Activated CD4-positive, alpha-beta T cell treated with anti-CD3 and anti-CD28 coated beads, Interleukin-2, Interleukin-6, amounts not matched to agents 100 ng/mL and 50 ng/mL, durations not matched to agents 16 hours and 8 hours (primary cell): ENCODE measurements at regions not wholly inside any gene's neighbourhood (a gene's known extent, or its start where the extent isn't known, plus 50 kb on each side); places are given as distances from the start of the nearest gene placed in this dataset.

Experiments used
- DNase-seq: peaks from one replicate; pipeline ENCODE4 v3.0.0-alpha.2; 2020

DNA sequence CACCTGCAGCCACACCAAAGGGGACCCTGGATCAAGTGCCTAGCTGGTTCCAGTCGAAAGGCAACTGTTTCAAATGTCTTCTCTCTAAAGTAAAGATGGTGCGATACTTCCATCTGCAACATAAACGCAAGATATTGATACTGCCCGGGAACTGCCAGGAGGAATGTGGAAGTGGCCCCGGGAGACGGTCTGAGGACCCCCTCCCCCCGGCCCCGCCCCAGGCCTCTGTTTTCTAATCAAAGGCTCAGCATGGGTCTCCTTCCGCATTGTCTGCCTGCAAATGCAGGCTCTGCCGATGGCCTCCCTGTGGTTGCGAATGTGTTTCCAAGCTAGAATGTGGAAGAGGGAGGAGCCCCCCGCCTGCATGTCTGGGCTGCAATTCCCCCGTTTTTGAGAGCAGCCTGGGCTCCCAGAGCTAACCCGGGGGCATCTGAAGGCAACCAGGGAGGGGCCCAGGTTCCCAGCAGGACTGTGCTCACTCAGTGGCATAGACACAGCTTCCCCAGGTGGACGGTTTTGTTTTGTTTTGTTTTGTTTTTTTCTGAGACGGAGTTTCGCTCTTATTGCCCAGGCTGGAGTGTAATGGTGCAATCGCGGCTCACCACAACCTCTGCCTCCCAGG lies 223.9 kb upstream of the PPP2R2D start:
- no peak for DNase-seq

- no peak for DNase-seq
These were observed 223.1 kb upstream of the PPP2R2D start for GRCh38 chr10:131677671-131678070.

- DNase-seq = no peak
These were observed 222.6 kb upstream of the PPP2R2D start for GRCh38 chr10:131678171-131678570.

- DNase-seq = no peak
These were observed 222.2 kb upstream of the PPP2R2D start for GRCh38 chr10:131678613-131679012.

GRCh38 chr10:131679926-131680325 lies 220.9 kb upstream of the PPP2R2D start:
- DNase-seq = no peak

DNA sequence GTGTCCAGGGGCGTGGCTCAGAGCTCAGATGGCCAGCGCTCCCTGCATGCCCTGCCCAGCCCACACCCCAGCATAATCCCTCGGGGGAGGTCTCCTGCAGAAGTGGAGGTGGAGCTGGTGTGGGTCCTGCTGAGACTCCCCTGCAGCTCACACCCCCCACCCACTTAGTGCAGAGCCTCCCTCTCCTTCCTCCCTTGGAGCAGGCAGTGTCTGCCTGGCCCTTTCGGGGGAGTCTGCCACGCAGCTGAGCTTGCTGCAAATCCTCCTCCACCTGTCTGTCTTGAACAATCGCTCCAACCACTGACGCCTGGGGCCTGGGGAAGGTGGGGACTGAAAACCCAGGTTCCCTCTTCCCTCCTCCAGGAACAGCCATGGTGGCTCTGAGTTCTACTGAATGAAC lies 219.7 kb upstream of the PPP2R2D start:
- no peak for DNase-seq

DNA sequence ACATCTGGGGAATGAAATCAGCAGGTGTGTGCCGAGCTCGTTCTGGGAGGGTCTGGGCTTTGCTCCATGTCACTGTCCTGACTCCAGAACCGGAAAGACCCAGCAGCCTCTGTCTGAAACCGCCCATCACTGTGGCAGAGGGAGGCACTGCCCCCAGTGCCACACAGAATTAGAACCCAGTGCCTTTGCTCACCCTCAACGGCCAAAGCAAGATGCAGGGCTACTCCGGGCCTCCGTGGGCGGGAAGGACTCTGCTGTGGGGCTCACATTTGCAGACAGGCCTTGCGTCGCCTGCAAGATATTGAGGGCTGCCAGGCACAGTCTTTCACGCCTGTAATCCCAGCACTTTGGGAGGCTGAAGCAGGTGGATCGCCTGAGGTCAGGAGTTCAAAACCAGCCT lies 219.2 kb upstream of the PPP2R2D start:
- no peak for DNase-seq

GRCh38 chr10:131682271-131682962 lies 218.4 kb upstream of the PPP2R2D start:
- no peak for DNase-seq

- DNase-seq = no peak
These were observed 217.4 kb upstream of the PPP2R2D start for GRCh38 chr10:131683281-131683861.

GRCh38 chr10:131683941-131684340 lies 216.9 kb upstream of the PPP2R2D start:
- no peak for DNase-seq

GRCh38 chr10:131685007-131685406 lies 215.8 kb upstream of the PPP2R2D start:
- no peak for DNase-seq

GRCh38 chr10:131685576-131685975 lies 215.2 kb upstream of the PPP2R2D start:
- no peak for DNase-seq

DNA sequence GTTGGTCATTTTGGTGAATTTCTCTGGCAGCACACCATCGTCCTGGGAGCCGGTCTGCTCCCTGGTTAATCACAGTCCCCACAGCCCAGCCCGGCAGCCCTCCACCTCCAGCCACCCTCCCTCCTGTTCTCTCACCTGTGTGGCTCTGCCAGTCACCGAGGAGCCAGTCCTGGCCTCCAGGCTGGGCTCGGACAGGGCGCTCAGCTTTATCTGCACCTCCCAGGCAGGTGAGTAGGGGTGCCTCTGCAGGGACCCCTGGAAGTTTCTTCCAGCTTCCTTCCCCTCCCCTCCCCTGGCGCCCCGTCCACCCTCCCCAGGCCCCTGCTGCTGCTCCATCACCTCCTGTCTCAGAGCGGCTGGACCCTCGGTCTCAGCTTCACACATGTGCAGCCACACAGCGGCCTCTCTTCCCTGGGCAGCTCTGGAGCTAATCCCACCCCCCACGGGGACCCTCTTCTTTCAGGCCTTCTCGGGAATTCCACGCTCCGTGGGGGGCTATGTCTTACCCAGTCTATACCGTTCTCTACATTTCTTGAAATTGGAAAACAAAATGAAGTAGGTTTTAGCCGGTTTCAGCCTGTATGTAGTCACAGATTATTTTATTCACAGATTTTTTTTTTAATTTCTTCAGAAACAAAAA lies 213.9 kb upstream of the PPP2R2D start:
- DNase-seq = no peak

- no peak for DNase-seq
These were observed 212.5 kb upstream of the PPP2R2D start for GRCh38 chr10:131688304-131688703.

- DNase-seq = no peak
These were observed 211.8 kb upstream of the PPP2R2D start for GRCh38 chr10:131689016-131689415.

GRCh38 chr10:131689486-131689885 lies 211.3 kb upstream of the PPP2R2D start:
- DNase-seq = no peak

DNA sequence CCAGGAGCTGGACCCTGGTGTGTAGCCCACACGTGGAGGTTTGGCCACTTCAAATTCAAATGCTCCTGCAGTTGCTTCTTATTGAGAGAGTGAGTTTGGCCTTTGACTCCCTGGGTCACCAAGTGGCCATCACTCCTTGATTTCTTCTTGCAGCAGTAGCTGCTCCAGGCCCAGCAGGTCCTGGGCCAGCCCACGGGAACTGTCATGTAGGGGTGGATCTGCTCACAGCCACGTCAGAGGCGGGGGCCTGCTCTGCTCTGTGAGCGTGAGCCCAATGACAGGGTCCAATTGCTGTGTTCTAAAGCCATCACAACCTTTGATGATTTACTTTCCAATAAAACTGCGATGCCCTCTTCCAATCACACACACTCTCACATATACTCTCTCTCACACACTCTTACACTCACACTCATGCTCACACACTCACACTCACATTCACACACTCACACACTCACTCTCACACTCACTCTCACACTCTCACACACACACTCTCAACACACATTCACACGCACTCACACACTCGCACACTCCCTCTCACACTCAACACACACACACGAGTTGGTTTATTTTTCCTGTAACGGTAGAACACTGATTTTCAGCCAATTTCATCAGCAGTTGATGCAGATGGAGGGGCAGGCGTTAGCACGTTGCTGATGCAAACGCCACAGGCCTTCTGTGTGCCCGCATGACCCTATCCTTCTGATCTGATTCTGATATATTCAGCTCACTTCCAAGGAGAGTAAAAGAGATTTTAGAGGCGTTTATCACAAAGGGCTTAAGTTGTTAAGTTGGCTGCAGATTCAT lies 210.7 kb upstream of the PPP2R2D start:
- DNase-seq = no peak

- no peak for DNase-seq
These were observed 210.0 kb upstream of the PPP2R2D start for GRCh38 chr10:131690805-131691239.

GRCh38 chr10:131691481-131692090 lies 209.2 kb upstream of the PPP2R2D start:
- no peak for DNase-seq

DNA sequence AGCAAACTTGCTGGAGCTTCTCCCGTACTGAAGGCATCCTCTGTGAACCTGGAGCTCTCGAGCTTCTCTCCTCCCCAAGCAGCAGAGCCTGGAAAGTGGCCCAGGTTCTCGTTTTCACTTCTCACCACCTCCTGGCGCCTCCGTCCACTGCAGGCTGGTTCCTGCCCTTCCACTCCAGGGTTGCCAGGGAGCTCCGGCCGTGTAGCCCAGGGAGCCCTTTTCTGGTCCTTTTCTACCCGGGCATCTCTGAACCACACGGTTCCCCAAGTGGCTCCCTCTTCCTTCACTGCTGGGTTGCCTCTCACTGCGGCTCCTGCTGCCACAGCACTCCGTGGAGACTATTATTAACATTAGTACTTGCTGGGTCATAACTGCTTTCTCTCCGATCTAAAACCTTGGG lies 208.6 kb upstream of the PPP2R2D start:
- DNase-seq = no peak

DNA sequence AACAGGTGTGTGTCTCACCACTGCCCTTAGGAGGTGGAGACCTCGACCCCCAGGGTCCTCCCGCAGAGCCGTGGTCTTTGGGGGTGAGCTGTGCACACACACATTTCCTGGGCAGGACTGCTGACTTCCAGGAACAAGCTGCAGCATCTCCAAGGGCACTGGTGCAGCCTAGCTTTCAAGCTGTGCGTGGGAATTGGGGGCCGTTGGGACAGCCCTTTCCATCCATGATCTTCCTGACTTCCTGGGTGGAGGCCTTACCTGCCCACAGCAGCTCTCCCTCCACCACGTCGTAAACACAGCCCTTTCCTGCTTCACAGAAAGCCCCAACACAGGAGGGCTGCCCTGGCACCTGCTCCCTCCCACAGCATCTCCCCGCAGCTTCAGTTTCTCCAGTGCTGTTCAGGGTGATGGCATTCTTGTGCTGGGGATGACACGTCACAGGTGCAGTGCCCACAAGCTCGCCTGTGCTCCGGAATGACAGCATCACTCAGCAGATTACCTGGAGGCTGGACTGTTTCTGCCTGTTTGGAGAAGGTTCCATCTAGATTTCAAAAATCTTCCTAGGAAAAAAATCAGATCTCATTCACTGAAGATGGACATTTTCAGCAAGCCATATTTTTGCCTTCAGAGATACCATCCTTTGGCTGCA lies 208.0 kb upstream of the PPP2R2D start:
- no peak for DNase-seq

GRCh38 chr10:131693766-131694165 lies 207.0 kb upstream of the PPP2R2D start:
- DNase-seq = no peak
